HEK293 (cell line): ENCODE measurements at regions not wholly inside any gene's neighbourhood (a gene's known extent, or its start where the extent isn't known, plus 50 kb on each side); places are given as distances from the start of the nearest gene placed in this dataset.

ENCODE experiments used
- CTCF ChIP-seq: fragments of 450-650 bp; formaldehyde crosslinking; IDR thresholded peaks from 2 replicates; pipeline ENCODE4 v1.5.1; 2016; ENCODE audit warnings: missing biosample characterization, missing genetic modification characterization
- PATZ1 ChIP-seq: fragments of 450-650 bp; formaldehyde crosslinking; IDR thresholded peaks from 2 replicates; pipeline ENCODE4 v1.5.1; 2016; ENCODE audit warnings: missing biosample characterization, missing genetic modification characterization
- ZBTB10 ChIP-seq: fragments of 450-650 bp; formaldehyde crosslinking; IDR thresholded peaks from 2 replicates; pipeline ENCODE4 v1.5.1; 2016; ENCODE audit warnings: missing biosample characterization, missing genetic modification characterization
- ZBTB17 ChIP-seq: fragments of 450-650 bp; formaldehyde crosslinking; IDR thresholded peaks from 2 replicates; pipeline ENCODE4 v1.5.1; 2016; ENCODE audit warnings: missing biosample characterization, missing genetic modification characterization
- ZNF121 ChIP-seq: fragments of 450-650 bp; formaldehyde crosslinking; IDR thresholded peaks from 2 replicates; pipeline ENCODE4 v1.5.1; 2016; ENCODE audit warnings: missing biosample characterization, missing genetic modification characterization
- ZNF133 ChIP-seq: fragments of 450-650 bp; formaldehyde crosslinking; IDR thresholded peaks from 2 replicates; pipeline ENCODE4 v1.5.1; 2016; ENCODE audit warnings: missing biosample characterization, missing genetic modification characterization
- ZNF138 ChIP-seq: fragments of 450-650 bp; formaldehyde crosslinking; IDR thresholded peaks from 2 replicates; pipeline ENCODE4 v1.5.1; 2016; ENCODE audit warnings: missing biosample characterization, missing genetic modification characterization, borderline replicate concordance
- ZNF140 ChIP-seq: fragments of 450-650 bp; formaldehyde crosslinking; IDR thresholded peaks from 2 replicates; pipeline ENCODE4 v1.5.1; 2016; ENCODE audit warnings: missing biosample characterization, missing genetic modification characterization
- ZNF2 ChIP-seq: fragments of 450-650 bp; formaldehyde crosslinking; IDR thresholded peaks from 2 replicates; pipeline ENCODE4 v1.5.1; 2016; ENCODE audit warnings: missing biosample characterization, missing genetic modification characterization
- ZNF362 ChIP-seq: fragments of 450-650 bp; formaldehyde crosslinking; IDR thresholded peaks from 2 replicates; pipeline ENCODE4 v1.5.1; 2016; ENCODE audit warnings: missing biosample characterization, missing genetic modification characterization
- ZNF398 ChIP-seq: fragments of 450-650 bp; formaldehyde crosslinking; IDR thresholded peaks from 2 replicates; pipeline ENCODE4 v1.5.1; 2017; ENCODE audit warnings: missing biosample characterization, missing genetic modification characterization
- ZNF518A ChIP-seq: fragments of 450-650 bp; formaldehyde crosslinking; conservative IDR thresholded peaks from 2 replicates; pipeline ENCODE4 v1.5.1; 2016; ENCODE audit warnings: low read depth, missing biosample characterization, missing genetic modification characterization
- ZXDB ChIP-seq: fragments of 450-650 bp; formaldehyde crosslinking; IDR thresholded peaks from 2 replicates; pipeline ENCODE4 v1.5.1; 2016; ENCODE audit warnings: missing biosample characterization, missing genetic modification characterization

GRCh38 chr17:63178530-63178929, 212.5 kb downstream of the TANC2 start:
- no peak for TF ChIP-seq CTCF (tag by site-specific recombination)
- TF ChIP-seq ZNF2 (tag by site-specific recombination): no peak
- no peak for TF ChIP-seq ZNF121 (tag by site-specific recombination)
- TF ChIP-seq ZBTB10 (tag by site-specific recombination): no peak
- TF ChIP-seq ZXDB (tag by site-specific recombination): no peak
- no peak for TF ChIP-seq ZNF138 (tag by site-specific recombination)
- TF ChIP-seq PATZ1: no peak
- TF ChIP-seq ZNF518A: no peak
- no peak for TF ChIP-seq ZBTB17 (tag by site-specific recombination)
- no peak for TF ChIP-seq ZNF140
- no peak for TF ChIP-seq ZNF398
- no peak for TF ChIP-seq ZNF362 (tag by site-specific recombination)
- no peak for TF ChIP-seq ZNF133 (tag by site-specific recombination)
